GM12875 (cell line): ENCODE measurements at regions not wholly inside any gene's neighbourhood (a gene's known extent, or its start where the extent isn't known, plus 50 kb on each side); places are given as distances from the start of the nearest gene placed in this dataset.

ENCODE experiments used
- H3K4me3 ChIP-seq: one replicate; pipeline ENCODE4 v1.5.1; 2011; ENCODE audit warnings: low read depth, low read length, control low read depth
- TF ChIP-seq, protein P1 (sequence below): IDR thresholded peaks from 2 replicates; pipeline ENCODE4 v1.5.1; 2011; ENCODE audit warnings: low read depth, mild to moderate bottlenecking, control low read depth, inconsistent platforms, low read length, moderate library complexity, borderline replicate concordance; ENCODE audit not compliant: insufficient read depth

DNA sequence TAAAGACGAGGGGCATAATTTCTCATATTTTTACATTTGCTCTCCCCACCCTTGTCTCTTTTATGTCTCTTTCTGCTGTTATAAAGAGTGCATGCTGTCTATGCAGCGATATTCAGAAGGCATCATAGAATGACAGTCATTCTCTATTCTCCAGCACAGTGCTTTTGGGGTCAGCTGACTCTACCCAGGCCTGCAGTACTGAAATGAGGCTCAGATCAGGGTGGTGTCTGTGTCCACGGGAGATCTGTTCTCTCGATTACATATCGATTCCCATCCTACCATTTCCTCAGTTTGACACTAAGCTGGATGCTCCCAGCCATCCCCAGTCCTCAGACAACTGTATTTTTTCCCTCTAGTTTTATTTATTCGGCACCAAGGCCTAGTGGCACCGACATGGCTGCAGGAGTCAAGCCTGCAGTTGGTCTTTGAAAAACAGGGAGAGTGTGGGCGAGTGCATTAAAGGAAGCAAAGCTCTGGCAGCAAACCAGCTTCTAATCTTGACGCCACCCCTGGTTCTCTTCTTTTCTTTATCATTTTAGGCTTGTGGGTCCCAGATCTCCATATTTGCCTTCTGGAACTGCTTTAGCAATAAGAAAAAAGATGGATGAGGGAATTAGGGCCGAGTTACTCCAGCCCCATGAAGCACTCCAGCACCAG, 71.6 kb upstream of the PICALM start:
- H3K4me3 ChIP-seq: no peak overlapping the region
- TF ChIP-seq, protein P1, sequence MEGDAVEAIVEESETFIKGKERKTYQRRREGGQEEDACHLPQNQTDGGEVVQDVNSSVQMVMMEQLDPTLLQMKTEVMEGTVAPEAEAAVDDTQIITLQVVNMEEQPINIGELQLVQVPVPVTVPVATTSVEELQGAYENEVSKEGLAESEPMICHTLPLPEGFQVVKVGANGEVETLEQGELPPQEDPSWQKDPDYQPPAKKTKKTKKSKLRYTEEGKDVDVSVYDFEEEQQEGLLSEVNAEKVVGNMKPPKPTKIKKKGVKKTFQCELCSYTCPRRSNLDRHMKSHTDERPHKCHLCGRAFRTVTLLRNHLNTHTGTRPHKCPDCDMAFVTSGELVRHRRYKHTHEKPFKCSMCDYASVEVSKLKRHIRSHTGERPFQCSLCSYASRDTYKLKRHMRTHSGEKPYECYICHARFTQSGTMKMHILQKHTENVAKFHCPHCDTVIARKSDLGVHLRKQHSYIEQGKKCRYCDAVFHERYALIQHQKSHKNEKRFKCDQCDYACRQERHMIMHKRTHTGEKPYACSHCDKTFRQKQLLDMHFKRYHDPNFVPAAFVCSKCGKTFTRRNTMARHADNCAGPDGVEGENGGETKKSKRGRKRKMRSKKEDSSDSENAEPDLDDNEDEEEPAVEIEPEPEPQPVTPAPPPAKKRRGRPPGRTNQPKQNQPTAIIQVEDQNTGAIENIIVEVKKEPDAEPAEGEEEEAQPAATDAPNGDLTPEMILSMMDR: no peak

DNA sequence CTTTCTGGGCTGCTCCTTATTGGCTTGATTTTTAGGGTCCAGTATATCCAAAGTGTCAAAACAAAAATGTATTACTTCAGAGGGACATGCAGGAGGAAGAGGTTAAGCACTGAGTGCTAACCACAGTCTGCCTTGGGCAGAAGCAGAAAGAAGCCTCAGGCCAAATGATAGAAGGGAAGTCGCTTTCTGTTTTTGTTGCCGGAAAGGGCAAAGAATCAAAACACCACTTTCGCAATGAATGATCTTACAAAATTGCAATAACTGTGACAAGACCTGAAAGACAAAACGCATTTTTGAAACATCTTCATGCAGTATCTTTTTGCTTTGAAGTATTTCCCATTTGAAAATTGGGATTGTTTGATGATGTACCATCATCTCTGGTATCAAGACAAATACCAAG, 70.1 kb upstream of the PICALM start:
- TF ChIP-seq, protein P1: no peak
- H3K4me3 ChIP-seq: no peak overlapping the region

DNA sequence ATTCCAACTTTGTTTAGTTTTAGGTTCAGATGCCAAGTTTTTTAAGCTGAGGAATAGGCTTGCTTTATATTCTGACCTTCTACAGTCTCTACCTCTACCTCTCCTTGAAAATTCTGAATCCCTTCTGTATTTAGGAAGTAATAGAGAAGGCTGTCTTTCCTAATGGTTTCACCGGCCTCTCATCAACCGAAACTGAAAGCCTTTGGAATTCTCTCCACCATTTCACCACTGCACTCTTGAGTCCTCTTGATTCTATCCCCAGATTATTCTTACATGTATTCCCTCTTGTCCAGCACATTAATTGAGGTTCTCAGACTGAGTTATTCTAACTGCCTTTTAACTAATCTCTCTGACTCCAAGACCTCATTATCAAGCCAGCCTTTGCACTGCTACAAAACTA, 67.7 kb upstream of the PICALM start:
- TF ChIP-seq, protein P1: no peak
- H3K4me3 ChIP-seq: no peak overlapping the region

DNA sequence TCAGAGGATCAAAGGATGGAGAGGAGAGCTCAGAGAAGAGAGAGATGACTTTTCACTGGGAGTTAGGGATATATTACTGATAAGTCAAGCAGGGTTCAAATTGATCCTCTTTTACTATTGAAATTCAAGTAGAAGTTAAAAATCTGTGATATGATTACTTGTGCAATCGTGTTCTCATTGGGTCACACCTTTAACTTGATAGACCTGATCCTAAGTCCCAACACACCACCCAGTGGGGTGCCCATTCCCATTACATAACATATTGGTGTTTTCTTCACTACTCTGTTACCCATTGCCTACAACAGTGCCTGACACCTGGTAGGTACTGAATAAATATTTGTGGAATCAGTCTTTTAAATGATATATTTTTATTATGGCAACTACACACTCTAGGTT, 66.4 kb upstream of the PICALM start:
- no peak overlapping the region for H3K4me3 ChIP-seq
- TF ChIP-seq, protein P1: no peak

DNA sequence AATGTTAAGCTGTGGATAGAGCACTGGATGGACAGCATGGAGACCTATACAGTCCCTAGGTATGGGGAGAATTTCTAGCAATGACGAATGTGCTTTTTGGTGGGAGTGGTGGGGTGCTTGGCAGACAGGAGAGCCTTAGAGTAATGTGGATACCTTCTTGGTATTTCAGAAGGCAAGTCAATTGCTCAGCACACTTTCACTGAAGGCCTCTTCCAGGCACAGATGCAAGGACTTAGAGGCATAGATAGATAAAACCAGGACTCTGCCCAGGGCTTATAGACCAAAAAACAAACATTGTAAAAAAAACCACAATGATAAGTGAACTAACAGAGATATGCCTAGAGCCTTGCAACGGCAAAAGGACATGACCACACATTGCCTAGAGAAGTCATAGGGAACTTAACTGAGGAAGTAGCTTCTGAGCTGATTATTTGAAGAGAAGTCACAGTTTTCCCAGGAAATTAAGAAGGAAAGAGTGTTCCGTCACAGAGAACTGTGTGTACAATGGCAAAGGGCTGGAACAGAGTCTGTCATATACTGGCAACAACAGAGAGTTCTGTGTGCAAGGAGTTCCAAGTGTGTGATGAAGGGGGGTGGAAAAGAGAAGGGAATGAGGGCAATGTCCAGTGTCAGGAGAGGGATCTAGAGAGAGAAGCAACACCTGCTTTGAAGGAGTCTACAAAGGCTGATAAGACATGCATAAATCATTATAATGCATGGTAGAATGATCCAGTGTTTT, 65.9 kb upstream of the PICALM start:
- no peak overlapping the region for H3K4me3 ChIP-seq
- TF ChIP-seq, protein P1: no peak

DNA sequence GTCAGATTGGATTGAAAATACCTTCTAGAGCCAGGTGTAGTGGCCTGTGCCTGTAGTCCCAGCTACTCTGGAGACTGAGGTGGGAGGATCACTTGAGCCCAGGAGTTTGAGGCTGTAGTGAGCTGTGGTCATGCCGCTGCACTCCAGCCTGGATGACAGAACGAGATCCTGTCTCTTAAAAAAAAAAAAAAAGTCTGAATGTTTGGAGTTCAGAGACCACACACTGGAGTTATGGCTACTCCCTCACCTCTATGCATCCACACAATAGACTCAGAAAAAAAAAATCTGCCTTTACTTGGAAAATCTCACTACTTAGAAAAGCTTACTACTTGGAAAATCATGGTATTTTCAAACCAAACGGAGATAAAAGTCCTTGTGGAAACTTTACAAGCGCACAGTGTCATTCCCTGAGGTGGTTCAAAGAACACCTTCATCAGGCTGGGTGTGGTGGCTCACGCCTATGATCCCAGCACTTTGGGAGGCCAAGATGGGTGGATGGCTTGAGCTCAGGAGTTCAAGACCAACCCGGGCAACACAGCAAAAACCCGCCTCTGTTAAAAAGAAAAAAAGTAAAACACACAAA, 63.9 kb upstream of the PICALM start:
- TF ChIP-seq, protein P1: no peak

More for the DNA sequence above, 63.9 kb upstream of the PICALM start:
- H3K4me3 ChIP-seq: no peak overlapping the region
